Panc1 (cell line): ENCODE measurements at regions not wholly inside any gene's neighbourhood (a gene's known extent, or its start where the extent isn't known, plus 50 kb on each side); places are given as distances from the start of the nearest gene placed in this dataset.

Source experiments
- ATAC-seq: fragments of 200-7000 bp; cut with Tn5 transposase; 2 replicates; pipeline ENCODE4 v1.9.1; 2020; ENCODE audit warnings: mild to moderate bottlenecking, moderate library complexity
- BruUV-seq: library from RNA; stranded (reverse); fragments of 400-500 nt; replicated peaks from 2 replicates; lab custom pipeline; 2021; lab: Mats Ljungman, UMichigan
- CTCF ChIA-PET: fragments of 300-600 bp; sonication (Branson Sonifier 250); formaldehyde crosslinking; loops from one replicate; lab custom pipeline; 2022; ENCODE audit warnings: antibody characterized with exemption; lab: Charles Lee
- POLR2A ChIA-PET: fragments of 300-600 bp; sonication (Branson Sonifier 250); formaldehyde crosslinking; loops from one replicate; lab custom pipeline; 2022; ENCODE audit warnings: antibody characterized with exemption; lab: Charles Lee
- DNase-seq: peaks from one replicate; pipeline ENCODE4 v3.0.0-alpha.2; 2010; ENCODE audit warnings: low read depth, low spot score
- H3K27ac ChIP-seq: 2 replicates; pipeline ENCODE4 v1.5.1; 2011; ENCODE audit warnings: mild to moderate bottlenecking, low read length, inconsistent platforms
- H3K27me3 ChIP-seq: fragments of 200-500 bp; sonication (Bioruptor generic); 2 replicates; pipeline ENCODE4 v1.6.0; 2014; ENCODE audit warnings: low read length, inconsistent platforms; ENCODE audit not compliant: control insufficient read depth, insufficient read depth
- H3K36me3 ChIP-seq: fragments of 200-500 bp; sonication (Bioruptor generic); 2 replicates; pipeline ENCODE4 v1.5.1; 2014; ENCODE audit warnings: inconsistent platforms, mild to moderate bottlenecking, low read length, moderate library complexity; ENCODE audit not compliant: control insufficient read depth, insufficient read depth
- H3K4me1 ChIP-seq: 2 replicates; pipeline ENCODE4 v1.5.1; 2011; ENCODE audit warnings: inconsistent platforms, mild to moderate bottlenecking, low read length, moderate library complexity; ENCODE audit not compliant: control insufficient read depth, insufficient read depth
- H3K4me3 ChIP-seq, 2 experiments: 2 replicates each; pipeline ENCODE4 v1.5.1; 2011 to 2012; ENCODE audit warnings: low read depth in 2 of 2, low read length in 2 of 2, mild to moderate bottlenecking in 2 of 2, inconsistent platforms in 1 of 2, moderate library complexity in 1 of 2
- H3K9me3 ChIP-seq: fragments of 200-500 bp; sonication (Bioruptor generic); 2 replicates; pipeline ENCODE4 v1.5.1; 2014; ENCODE audit warnings: low read depth, mild to moderate bottlenecking, inconsistent platforms, low read length, moderate library complexity; ENCODE audit not compliant: control insufficient read depth, insufficient read depth
- CTCF ChIP-seq: fragments of 450-650 bp; IDR thresholded peaks from 2 replicates; pipeline ENCODE4 v1.5.1; 2017; ENCODE audit warnings: mild to moderate bottlenecking
- POLR2AphosphoS5 ChIP-seq: IDR thresholded peaks from 2 replicates; pipeline ENCODE4 v1.6.1; 2012; ENCODE audit warnings: mild to moderate bottlenecking, low read depth, low read length, moderate library complexity
- REST ChIP-seq, 2 experiments: IDR thresholded peaks; 2 replicates each; pipeline ENCODE4 v1.6.1; 2011 to 2012; ENCODE audit warnings: low read depth in 2 of 2, control low read depth in 1 of 2, low read length in 1 of 2, mild to moderate bottlenecking in 1 of 2, moderate library complexity in 1 of 2; ENCODE audit not compliant: insufficient read depth in 1 of 2
- SIN3A ChIP-seq: IDR thresholded peaks from 2 replicates; pipeline ENCODE4 v1.6.1; 2012; ENCODE audit warnings: low read depth, mild to moderate bottlenecking, low read length, moderate library complexity, borderline replicate concordance; ENCODE audit not compliant: insufficient read depth
- TCF7L2 ChIP-seq: IDR thresholded peaks from 2 replicates; pipeline ENCODE4 v1.6.1; 2011; ENCODE audit warnings: mild to moderate bottlenecking, low read depth, low read length, inconsistent platforms
- in situ Hi-C: cut with HindIII; loops from 2 replicates; pipeline ENCODE4 v1.10.0; 2016; ENCODE audit warnings: low sequenced_read_pairs, low pct_unique_long_range_greater_than_20kb
- intact Hi-C: fragments of 100-400 bp; cut with micrococcal nuclease; formaldehyde crosslinking; loops from one replicate; pipeline ENCODE4 v1.10.0; 2022; ENCODE audit not compliant: unreplicated experiment

- intact Hi-C loops (no loop called here), in situ Hi-C loops (no loop called here)
- H3K9me3 ChIP-seq: no peaks in the 10 kb centered on the region
- no TSS peak for BruUV-seq
- POLR2A ChIA-PET: no interaction called here
- H3K27ac ChIP-seq: no peak overlapping the region
- CTCF ChIA-PET: no interaction called here
- no peak overlapping the region for H3K4me3 ChIP-seq
- ATAC-seq (no peak), DNase-seq (no peak)
- no peaks in the 10 kb centered on the region for H3K4me1 ChIP-seq
- TF ChIP-seq REST (IDR thresholded peaks at IDR 0.05; ENCODE audit: insufficient read depth in 1 of 2, low read depth in 2 of 2, low read length in 1 of 2): no peak
- H3K27me3 ChIP-seq: no peaks in the 10 kb centered on the region
- no peaks in the 10 kb centered on the region for H3K36me3 ChIP-seq
These were observed 647.7 kb upstream of the NRSN1 start for GRCh38 chr6:23478312-23478711.

- Histone ChIP-seq H3K36me3 (no peaks in the 10 kb centered on the region), H3K27me3 (no peaks in the 10 kb centered on the region), H3K27ac (no peak overlapping the region), H3K9me3 (no peaks in the 10 kb centered on the region), H3K4me1 (no peaks in the 10 kb centered on the region), H3K4me3 (no peak overlapping the region)
- in situ Hi-C loops (no loop called here), intact Hi-C loops (no loop called here)
- ATAC-seq: no peak
- DNase-seq: no peak
- TF ChIP-seq TCF7L2: no peak
- TF ChIP-seq REST (IDR thresholded peaks at IDR 0.05; ENCODE audit: insufficient read depth in 1 of 2, low read depth in 2 of 2, low read length in 1 of 2): no peak
- no peak for TF ChIP-seq CTCF
- no peak for TF ChIP-seq SIN3A
- no peak for TF ChIP-seq POLR2AphosphoS5
- ChIA-PET POLR2A (no interaction called here), CTCF (no interaction called here)
- no TSS peak for BruUV-seq
These were observed 642.1 kb upstream of the NRSN1 start for GRCh38 chr6:23483896-23484295.
